Prostate gland (tissue), 2 donors: ENCODE measurements at regions not wholly inside any gene's neighbourhood (a gene's known extent, or its start where the extent isn't known, plus 50 kb on each side); places are given as distances from the start of the nearest gene placed in this dataset.
"Not testable (repeated sequence)": the region's sequence is repeated elsewhere in the genome, so short reads cannot be mapped to it uniquely, and the experiment has no call there.

Source experiments
- DNase-seq: peaks from one replicate; pipeline ENCODE4 v3.0.0-alpha.2; 2019; ENCODE audit warnings: low spot score
- H3K27ac ChIP-seq, 2 donors: fragments of 200-600 bp; sonication (generic); 2 replicates each; pipeline ENCODE4 v1.5.1; 2017 to 2019
- H3K27me3 ChIP-seq: fragments of 200-600 bp; sonication (generic); replicated peaks from 2 replicates; pipeline ENCODE4 v1.5.1; 2019; ENCODE audit not compliant: insufficient read depth
- H3K36me3 ChIP-seq, 2 donors: fragments of 200-600 bp; sonication (generic); 1 replicate in 1 of 2; 2 replicates in 1 of 2; pipeline versions ENCODE4 v1.5.1 to v1.8.1; 2017 to 2019
- H3K4me1 ChIP-seq: fragments of 200-600 bp; sonication (generic); replicated peaks from 2 replicates; pipeline ENCODE4 v1.5.1; 2019
- H3K4me3 ChIP-seq, 2 donors: fragments of 200-600 bp; sonication (generic); 2 replicates each; pipeline ENCODE4 v1.5.1; 2017 to 2019
- H3K9me3 ChIP-seq: fragments of 200-600 bp; sonication (generic); 2 replicates; pipeline ENCODE4 v1.5.1; 2017
- POLR2A ChIP-seq: fragments of 450-650 bp; IDR thresholded peaks from one replicate; pipeline ENCODE4 v1.6.1; 2016; ENCODE audit warnings: antibody characterized with exemption, mild to moderate bottlenecking
- POLR2AphosphoS5 ChIP-seq: sonication (generic); formaldehyde crosslinking; IDR thresholded peaks from one replicate; pipeline ENCODE4 v1.6.1; 2017; ENCODE audit warnings: antibody characterized with exemption
- WGBS: methylation state at CpG from one replicate; pipeline ENCODE4 v1.1.5; 2018; 5-methylcytosine and 5-hydroxymethylcytosine counted together
- intact Hi-C: fragments of 100-400 bp; cut with DNase I; formaldehyde crosslinking; loops from one replicate; pipeline ENCODE4 v1.14.2; 2022
- TF ChIP-seq, protein P1 (sequence below), 4 experiments: fragments of 200-600 bp in 2 of 4; fragments of 450-650 bp in 2 of 4; sonication (generic) in 2 of 4; IDR thresholded peaks; 1 replicate in 3 of 4; 2 replicates in 1 of 4; pipeline ENCODE4 v1.5.1; 2016 to 2019; ENCODE audit warnings: antibody characterized with exemption in 4 of 4, mild to moderate bottlenecking in 2 of 4, moderate library complexity in 2 of 4

- 95% methylated on average over 6 of the region's 6 CpGs for WGBS
- no peak overlapping the region for H3K27ac ChIP-seq
Observed at GRCh38 chr6:144666781-144667180, 381.6 kb downstream of the UTRN start.

GRCh38 chr6:144667532-144668503 lies 382.7 kb downstream of the UTRN start:
- no peaks in the 10 kb centered on the region for H3K9me3 ChIP-seq
- intact Hi-C loops, result no loop called here
- WGBS, result 98% methylated on average over 4 of the region's 4 CpGs
- no peaks in the 10 kb centered on the region for H3K27me3 ChIP-seq
- H3K36me3 ChIP-seq, result no peaks in the 10 kb centered on the region
- no peak overlapping the region for H3K27ac ChIP-seq
- TF ChIP-seq, protein P1, sequence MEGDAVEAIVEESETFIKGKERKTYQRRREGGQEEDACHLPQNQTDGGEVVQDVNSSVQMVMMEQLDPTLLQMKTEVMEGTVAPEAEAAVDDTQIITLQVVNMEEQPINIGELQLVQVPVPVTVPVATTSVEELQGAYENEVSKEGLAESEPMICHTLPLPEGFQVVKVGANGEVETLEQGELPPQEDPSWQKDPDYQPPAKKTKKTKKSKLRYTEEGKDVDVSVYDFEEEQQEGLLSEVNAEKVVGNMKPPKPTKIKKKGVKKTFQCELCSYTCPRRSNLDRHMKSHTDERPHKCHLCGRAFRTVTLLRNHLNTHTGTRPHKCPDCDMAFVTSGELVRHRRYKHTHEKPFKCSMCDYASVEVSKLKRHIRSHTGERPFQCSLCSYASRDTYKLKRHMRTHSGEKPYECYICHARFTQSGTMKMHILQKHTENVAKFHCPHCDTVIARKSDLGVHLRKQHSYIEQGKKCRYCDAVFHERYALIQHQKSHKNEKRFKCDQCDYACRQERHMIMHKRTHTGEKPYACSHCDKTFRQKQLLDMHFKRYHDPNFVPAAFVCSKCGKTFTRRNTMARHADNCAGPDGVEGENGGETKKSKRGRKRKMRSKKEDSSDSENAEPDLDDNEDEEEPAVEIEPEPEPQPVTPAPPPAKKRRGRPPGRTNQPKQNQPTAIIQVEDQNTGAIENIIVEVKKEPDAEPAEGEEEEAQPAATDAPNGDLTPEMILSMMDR (IDR thresholded peaks at IDR 0.05), result no peak
- TF ChIP-seq POLR2AphosphoS5 (no peak), POLR2A (no peak)
- no peak overlapping the region for H3K4me3 ChIP-seq
- DNase-seq, result no peak
- no peaks in the 10 kb centered on the region for H3K4me1 ChIP-seq

More at GRCh38 chr6:144666781-144667180, 381.6 kb downstream of the UTRN start:
- H3K4me3 ChIP-seq, result no peak overlapping the region
- no peaks in the 10 kb centered on the region for H3K36me3 ChIP-seq
- intact Hi-C loops, result no loop called here
- H3K27me3 ChIP-seq, result no peaks in the 10 kb centered on the region
- no peaks in the 10 kb centered on the region for H3K9me3 ChIP-seq
- no peaks in the 10 kb centered on the region for H3K4me1 ChIP-seq
- DNase-seq, result no peak
- TF ChIP-seq POLR2AphosphoS5, result no peak
- TF ChIP-seq, protein P1 (IDR thresholded peaks at IDR 0.05), result no peak
- TF ChIP-seq POLR2A, result no peak

GRCh38 chr6:144670259-144670658 lies 385.1 kb downstream of the UTRN start:
- H3K27ac ChIP-seq, DNase-seq, H3K4me3 ChIP-seq, H3K36me3 ChIP-seq, H3K27me3 ChIP-seq, H3K4me1 ChIP-seq, intact Hi-C loops, H3K9me3 ChIP-seq: not testable (repeated sequence)
- WGBS, result 90% methylated on average over 1 of the region's 1 CpG

- DNase-seq, result no peak
- Histone ChIP-seq H3K4me1 (no peaks in the 10 kb centered on the region), H3K9me3 (no peaks in the 10 kb centered on the region), H3K4me3 (no peak overlapping the region), H3K27me3 (no peaks in the 10 kb centered on the region), H3K27ac (no peak overlapping the region), H3K36me3 (no peaks in the 10 kb centered on the region)
- 98% methylated on average over 3 of the region's 3 CpGs for WGBS
- no peak for TF ChIP-seq POLR2A
- no peak for TF ChIP-seq POLR2AphosphoS5
- TF ChIP-seq, protein P1 (IDR thresholded peaks at IDR 0.05), result no peak
- intact Hi-C loops, result no loop called here
Observed at GRCh38 chr6:144673807-144674206, 388.7 kb downstream of the UTRN start.

GRCh38 chr6:144675231-144675861 lies 390.2 kb downstream of the UTRN start:
- no peaks in the 10 kb centered on the region for H3K27me3 ChIP-seq
- no peak for DNase-seq
- H3K9me3 ChIP-seq, result no peaks in the 10 kb centered on the region
- intact Hi-C loops, result no loop called here
- 90% methylated on average over 6 of the region's 6 CpGs for WGBS
- no peak overlapping the region for H3K27ac ChIP-seq
- H3K4me1 ChIP-seq, result no peaks in the 10 kb centered on the region
- no peaks in the 10 kb centered on the region for H3K36me3 ChIP-seq
- TF ChIP-seq POLR2AphosphoS5 (no peak), POLR2A (no peak)
- TF ChIP-seq, protein P1 (IDR thresholded peaks at IDR 0.05), result no peak
- H3K4me3 ChIP-seq, result no peak overlapping the region

GRCh38 chr6:144676310-144676709 lies 391.2 kb downstream of the UTRN start:
- H3K27ac ChIP-seq, DNase-seq, H3K27me3 ChIP-seq, H3K4me1 ChIP-seq, H3K36me3 ChIP-seq, intact Hi-C loops, H3K4me3 ChIP-seq, H3K9me3 ChIP-seq: not testable (repeated sequence)
- WGBS, result 97% methylated on average over 3 of the region's 3 CpGs

DNA sequence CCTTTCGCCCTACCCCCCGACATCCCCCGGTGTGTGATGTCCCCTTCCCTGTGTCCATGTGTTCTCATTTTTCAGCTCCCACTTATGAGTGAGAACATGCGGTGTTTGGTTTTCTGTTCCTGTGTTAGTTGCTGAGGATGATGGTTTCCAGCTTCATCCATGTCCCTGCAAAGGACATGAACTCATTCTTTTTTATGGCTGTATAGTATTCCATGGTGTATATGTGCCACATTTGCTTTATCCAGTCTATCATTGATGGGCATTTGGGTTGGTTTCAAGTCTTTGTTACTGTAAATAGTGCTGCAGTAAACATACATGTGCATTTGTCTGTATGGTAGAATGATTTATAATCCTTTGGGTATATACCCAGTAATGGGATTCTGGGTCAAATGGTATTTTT lies 392.1 kb downstream of the UTRN start:
- WGBS, result 95% methylated on average over 4 of the region's 4 CpGs
- H3K27me3 ChIP-seq, intact Hi-C loops, H3K36me3 ChIP-seq, H3K4me3 ChIP-seq, H3K4me1 ChIP-seq, H3K9me3 ChIP-seq, H3K27ac ChIP-seq, DNase-seq: not testable (repeated sequence)
